HFF-Myc (cell line): ENCODE measurements at regions not wholly inside any gene's neighbourhood (a gene's known extent, or its start where the extent isn't known, plus 50 kb on each side); places are given as distances from the start of the nearest gene placed in this dataset.
A peak's percentile ranks its signal among the peaks of the same experiment; 100 is the strongest.
"Not testable (repeated sequence)": the region's sequence is repeated elsewhere in the genome, so short reads cannot be mapped to it uniquely, and the experiment has no call there.

ENCODE experiments used
- DNase-seq: peaks from one replicate; pipeline ENCODE4 v3.0.0-alpha.2; 2011; ENCODE audit warnings: low read depth; ENCODE audit errors: extremely low read depth
- H3K4me3 ChIP-seq: replicated peaks from 2 replicates; pipeline ENCODE4 v1.5.1; 2011; ENCODE audit warnings: low read depth, mild to moderate bottlenecking, control low read depth, low read length
- TF ChIP-seq, protein P1 (sequence below): IDR thresholded peaks from 2 replicates; pipeline ENCODE4 v1.5.1; 2012; ENCODE audit warnings: mild to moderate bottlenecking, low read depth, low read length, control low read depth; ENCODE audit errors: missing control alignments

DNA sequence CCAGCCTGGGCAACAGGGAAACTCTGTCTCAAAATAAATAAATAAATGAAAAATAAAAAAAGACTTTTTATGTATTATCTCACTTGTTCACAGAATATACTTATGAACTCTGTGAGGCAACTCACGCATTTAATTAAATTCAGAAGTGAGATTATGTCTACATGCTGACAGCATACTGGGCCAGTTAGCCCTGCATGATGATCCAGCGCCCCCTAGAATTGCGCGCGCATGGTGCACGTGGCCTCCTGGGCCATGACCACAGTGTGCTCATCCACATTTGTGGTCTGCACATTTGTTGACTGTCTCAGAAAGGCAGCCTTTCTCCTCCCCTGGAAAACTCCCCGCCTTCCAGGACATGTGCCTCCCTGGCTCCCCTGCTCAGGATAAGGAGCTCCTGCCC is 64.8 kb upstream of the METTL9 start:
- TF ChIP-seq, protein P1, sequence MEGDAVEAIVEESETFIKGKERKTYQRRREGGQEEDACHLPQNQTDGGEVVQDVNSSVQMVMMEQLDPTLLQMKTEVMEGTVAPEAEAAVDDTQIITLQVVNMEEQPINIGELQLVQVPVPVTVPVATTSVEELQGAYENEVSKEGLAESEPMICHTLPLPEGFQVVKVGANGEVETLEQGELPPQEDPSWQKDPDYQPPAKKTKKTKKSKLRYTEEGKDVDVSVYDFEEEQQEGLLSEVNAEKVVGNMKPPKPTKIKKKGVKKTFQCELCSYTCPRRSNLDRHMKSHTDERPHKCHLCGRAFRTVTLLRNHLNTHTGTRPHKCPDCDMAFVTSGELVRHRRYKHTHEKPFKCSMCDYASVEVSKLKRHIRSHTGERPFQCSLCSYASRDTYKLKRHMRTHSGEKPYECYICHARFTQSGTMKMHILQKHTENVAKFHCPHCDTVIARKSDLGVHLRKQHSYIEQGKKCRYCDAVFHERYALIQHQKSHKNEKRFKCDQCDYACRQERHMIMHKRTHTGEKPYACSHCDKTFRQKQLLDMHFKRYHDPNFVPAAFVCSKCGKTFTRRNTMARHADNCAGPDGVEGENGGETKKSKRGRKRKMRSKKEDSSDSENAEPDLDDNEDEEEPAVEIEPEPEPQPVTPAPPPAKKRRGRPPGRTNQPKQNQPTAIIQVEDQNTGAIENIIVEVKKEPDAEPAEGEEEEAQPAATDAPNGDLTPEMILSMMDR, result peak; percentile 12
- H3K4me3 ChIP-seq, DNase-seq: not testable (repeated sequence)

DNA sequence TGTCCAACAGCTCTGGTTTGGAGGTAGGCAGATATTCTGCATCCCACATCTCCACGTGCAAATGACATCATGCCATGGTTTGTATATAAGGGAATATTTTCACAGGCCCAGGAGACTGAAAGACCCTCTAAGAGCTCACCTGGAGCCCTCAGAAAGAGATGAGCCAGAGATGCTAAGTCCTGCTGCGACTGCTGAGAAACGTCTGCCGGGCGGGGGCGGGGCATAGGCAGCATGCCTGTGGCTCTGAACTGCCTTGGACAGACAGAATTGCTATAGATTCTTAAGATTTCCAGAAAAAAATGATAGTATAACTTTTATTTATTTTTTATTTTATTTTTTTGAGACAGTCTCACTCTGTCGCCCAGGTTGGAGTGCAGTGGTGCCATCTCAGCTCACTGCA is 64.2 kb upstream of the METTL9 start:
- not testable (repeated sequence) for H3K4me3 ChIP-seq, DNase-seq

DNA sequence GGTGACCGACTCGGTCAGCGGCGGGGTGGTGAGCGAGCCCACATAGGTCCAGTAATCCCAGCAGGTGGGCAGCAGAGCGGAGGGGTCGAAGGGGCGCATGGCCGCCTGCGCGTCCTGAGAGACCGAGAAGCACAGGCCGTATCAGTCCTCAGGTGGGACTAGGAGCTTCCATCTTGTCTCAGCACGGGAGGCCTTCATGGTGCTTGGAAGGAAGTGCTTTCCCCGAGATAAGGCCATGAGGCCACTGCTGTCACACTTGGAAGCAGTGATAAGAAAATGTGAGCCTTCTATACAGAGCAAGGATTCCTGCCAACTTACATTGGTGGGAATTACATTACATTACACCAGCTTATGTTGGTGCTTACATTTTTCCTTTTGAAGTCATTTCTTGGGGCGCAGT is 62.6 kb upstream of the METTL9 start:
- H3K4me3 ChIP-seq, DNase-seq: not testable (repeated sequence)

GRCh38 chr16:21537598-21537997 is 61.8 kb upstream of the METTL9 start:
- not testable (repeated sequence) for DNase-seq, H3K4me3 ChIP-seq

DNA sequence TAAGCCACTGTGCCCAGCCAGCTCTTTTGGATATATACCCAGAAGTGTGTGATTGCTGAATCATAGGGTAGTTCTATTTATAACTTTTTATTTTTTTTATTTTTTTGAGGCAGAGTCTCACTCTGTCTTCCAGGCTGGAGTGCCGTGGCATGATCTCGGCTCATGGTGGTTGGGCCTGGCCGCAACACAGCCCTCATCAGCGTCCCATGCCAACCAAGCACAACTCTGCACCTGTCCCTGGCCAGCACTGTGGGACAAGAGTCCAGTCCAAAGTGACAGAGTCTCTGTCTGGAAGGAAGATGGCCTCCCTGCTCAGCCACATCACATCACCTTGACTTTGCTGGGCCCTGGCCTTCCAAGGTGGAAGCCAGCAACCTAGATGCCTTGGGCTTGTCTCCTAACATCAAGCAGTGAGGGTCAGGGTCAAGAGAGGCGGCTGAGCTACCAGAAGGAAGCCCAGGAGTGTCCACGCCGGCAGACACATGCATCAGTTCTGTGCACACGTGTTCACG is 60.2 kb upstream of the METTL9 start:
- DNase-seq, H3K4me3 ChIP-seq: not testable (repeated sequence)

- DNase-seq, result peak; percentile 89
Observed at GRCh38 chr16:21540770-21541433, 58.5 kb upstream of the METTL9 start.

DNA sequence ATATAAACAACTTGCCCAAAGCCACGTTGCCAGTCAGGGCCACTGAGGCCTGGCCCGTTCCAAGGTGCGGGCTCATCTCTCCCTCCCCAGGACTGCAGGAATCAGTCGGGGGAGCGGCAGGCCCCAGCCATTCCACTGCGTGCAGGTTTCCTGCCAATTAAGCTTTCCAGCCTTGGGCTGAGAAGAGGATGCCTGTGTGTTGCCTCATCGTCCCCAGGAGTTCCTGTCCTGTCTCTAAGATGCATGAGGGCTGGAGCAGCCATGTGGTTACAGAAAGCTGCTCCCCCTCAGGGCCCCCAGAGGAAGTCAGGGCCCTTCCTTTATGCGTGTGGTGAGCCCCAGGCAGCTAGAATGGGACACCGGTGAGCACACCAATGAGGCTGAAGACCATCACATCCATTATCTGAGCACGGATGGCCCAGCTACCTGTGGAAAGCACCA is 57.7 kb upstream of the METTL9 start:
- H3K4me3 ChIP-seq, DNase-seq: not testable (repeated sequence)

More at GRCh38 chr16:21540770-21541433, 58.5 kb upstream of the METTL9 start:
- H3K4me3 ChIP-seq, result not testable (repeated sequence)

DNA sequence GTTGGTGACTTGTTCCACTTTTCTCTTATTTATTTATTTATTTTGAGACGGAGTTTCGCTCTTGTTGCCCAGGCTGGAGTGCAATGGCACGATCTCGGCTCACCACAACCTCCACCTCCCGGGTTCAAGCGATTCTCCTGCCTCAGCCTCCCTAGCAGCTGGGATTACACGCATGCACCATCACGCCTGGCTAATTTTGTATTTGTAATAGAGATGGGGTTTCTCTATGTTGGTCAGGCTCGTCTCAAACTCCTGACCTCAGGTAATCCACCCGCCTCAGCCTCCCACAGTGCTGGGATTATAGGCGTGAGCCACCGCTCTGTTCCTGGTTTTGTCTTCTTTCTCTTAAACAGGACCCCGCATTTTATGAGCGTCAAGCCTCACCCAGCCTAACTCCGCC is 57.3 kb upstream of the METTL9 start:
- not testable (repeated sequence) for DNase-seq, H3K4me3 ChIP-seq

DNA sequence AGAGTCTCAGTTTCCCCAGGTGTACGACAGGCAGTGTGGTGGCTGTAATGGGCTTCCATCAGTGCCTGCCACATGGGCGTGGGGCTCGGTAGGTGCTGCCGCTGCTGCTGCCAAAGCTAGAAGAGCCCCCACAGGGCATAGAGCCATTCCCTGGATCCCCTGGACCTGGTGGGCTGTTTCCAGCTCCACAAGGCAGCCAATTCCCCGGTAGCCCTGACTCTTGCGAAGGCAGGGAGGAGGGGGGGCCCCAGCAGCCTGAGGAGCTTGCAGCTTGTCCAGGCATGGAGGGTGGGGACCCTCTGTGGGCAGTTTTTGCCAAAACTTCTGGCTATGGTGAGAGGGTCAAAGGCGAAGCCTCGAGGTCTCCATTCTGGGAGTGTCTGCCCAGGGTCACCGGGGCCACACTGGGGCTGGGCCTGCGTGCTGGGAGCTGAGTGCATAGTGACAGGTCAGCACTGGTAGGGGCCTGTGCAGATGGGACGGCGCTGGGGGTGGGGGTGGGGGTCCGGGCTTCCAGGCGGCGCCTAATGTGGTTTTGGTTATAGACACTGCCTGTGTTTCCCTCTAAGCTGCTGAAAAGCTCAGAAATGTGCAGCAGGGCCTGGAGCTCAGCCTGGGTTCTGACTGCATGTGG is 56.8 kb upstream of the METTL9 start:
- not testable (repeated sequence) for H3K4me3 ChIP-seq

GRCh38 chr16:21543151-21543836 is 56.1 kb upstream of the METTL9 start:
- DNase-seq, H3K4me3 ChIP-seq: not testable (repeated sequence)

More for the DNA sequence above, 56.8 kb upstream of the METTL9 start:
- not testable (repeated sequence) for DNase-seq

GRCh38 chr16:21545664-21546326 is 53.6 kb upstream of the METTL9 start:
- not testable (repeated sequence) for DNase-seq, H3K4me3 ChIP-seq

DNA sequence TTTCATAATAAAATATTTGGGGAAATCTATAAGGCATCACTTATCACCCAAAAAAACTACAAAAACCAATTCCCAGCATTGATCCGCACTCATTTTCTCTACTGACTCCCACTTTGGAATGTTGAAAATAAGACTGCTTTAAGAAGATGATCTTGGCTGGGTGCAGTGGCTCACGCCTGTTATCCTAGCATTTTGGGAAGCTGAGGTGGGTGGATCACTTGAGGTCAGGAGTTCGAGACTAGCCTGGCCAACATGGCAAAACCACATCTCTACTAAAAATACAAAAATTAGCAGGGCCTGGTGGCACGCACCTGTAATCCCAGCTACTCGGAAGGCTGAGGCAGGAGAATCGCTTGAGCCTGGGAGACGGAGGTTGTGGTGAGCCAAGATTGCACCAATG is 50.0 kb upstream of the METTL9 start:
- not testable (repeated sequence) for H3K4me3 ChIP-seq, DNase-seq
